LNCaP clone FGC (cell line): ENCODE measurements at regions not wholly inside any gene's neighbourhood (a gene's known extent, or its start where the extent isn't known, plus 50 kb on each side); places are given as distances from the start of the nearest gene placed in this dataset.

Experiments
- DNase-seq: peaks from one replicate; pipeline ENCODE4 v3.0.0-alpha.2; 2011; ENCODE audit warnings: low read depth
- H3K4me3 ChIP-seq: 2 replicates; pipeline ENCODE4 v1.5.1; 2011; ENCODE audit warnings: mild to moderate bottlenecking, low read depth, low read length, control low read depth
- CTCF ChIP-seq: IDR thresholded peaks from 2 replicates; pipeline ENCODE4 v1.5.1; 2012; ENCODE audit warnings: mild to moderate bottlenecking; ENCODE audit not compliant: control insufficient read depth, insufficient read depth; ENCODE audit errors: extremely low read depth

DNA sequence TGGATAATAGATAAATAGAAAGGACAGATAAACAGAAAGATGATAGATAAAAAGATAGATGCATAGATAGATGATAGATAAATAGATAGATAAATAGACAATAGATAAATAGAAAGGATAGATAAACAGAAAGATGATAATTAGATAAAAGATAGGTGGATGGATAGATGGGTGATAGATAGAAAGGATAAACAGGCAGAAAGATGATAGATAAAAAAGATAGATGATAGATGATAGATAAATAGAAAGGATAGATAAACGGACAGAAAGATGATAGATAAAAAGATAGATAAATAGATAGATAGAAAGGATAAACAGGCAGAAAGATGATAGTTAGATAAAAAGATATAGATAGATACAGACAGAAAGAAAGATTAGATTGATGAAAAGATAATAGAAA is 92.3 kb upstream of the UQCRFS1 start:
- TF ChIP-seq CTCF: no peak
- DNase-seq: no peak

GRCh38 chr19:29308977-29309590 is 96.1 kb upstream of the UQCRFS1 start:
- H3K4me3 ChIP-seq: no peak overlapping the region
- TF ChIP-seq CTCF: no peak
- DNase-seq: no peak

More for the DNA sequence above, 92.3 kb upstream of the UQCRFS1 start:
- H3K4me3 ChIP-seq: no peak overlapping the region

GRCh38 chr19:29309637-29310036 is 96.7 kb upstream of the UQCRFS1 start:
- H3K4me3 ChIP-seq: no peak overlapping the region
- no peak for TF ChIP-seq CTCF
- no peak for DNase-seq

DNA sequence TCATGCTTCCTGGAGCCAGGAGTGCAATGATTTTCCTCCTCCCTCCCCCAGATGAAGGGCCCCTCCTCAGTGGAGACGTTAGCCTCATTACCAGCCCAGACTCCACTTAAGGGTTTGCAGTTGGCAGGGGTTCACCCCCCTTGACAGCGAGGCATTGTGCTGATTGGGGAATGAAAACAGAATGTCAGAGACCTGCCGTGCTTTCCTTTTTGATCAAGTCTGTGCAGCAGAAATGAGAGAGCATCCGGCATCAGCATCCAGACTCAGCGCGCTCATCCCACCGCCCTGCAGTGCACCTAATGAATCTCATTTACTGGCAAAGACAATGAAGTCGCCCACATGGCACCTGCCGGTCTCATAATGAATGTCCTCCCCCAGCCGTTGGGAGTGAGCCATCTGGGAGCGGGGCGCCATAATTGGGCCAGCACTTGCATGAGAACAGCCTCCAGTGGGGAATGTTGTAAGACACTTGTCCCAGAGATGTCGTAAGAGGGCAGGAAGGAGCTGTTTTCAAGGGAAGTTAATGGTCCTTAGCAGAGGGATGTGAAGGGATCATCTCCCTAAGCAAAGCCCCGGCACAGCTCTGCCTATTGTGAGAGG is 98.3 kb upstream of the UQCRFS1 start:
- H3K4me3 ChIP-seq: no peak overlapping the region
- DNase-seq: no peak

GRCh38 chr19:29315556-29316190 is 102.7 kb upstream of the UQCRFS1 start:
- H3K4me3 ChIP-seq: no peak overlapping the region
- DNase-seq: no peak
- TF ChIP-seq CTCF: no peak

More for the DNA sequence above, 98.3 kb upstream of the UQCRFS1 start:
- no peak for TF ChIP-seq CTCF

DNA sequence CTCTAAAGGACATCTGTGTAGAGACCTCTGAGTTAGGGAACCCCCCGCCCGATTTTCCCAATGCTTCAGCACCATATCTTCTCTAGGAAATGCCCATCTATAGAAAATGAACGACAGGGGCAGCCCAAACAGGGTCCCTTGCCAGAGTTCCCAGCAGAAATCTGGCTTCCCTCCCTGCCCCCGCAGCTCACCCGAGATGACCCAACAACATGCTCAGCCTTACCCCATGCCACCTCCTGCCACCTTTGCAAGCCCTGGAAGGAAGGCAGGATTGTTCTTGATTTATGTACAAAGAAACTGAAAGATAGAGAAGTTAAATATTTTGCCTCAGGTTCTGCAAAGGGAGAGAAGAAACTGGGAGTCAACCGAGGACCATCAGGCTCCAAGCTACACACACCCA is 105.6 kb upstream of the UQCRFS1 start:
- TF ChIP-seq CTCF: no peak
- no peak overlapping the region for H3K4me3 ChIP-seq
- DNase-seq: no peak
